ENCODE measurements at regions not wholly inside any gene's neighbourhood (a gene's known extent, or its start where the extent isn't known, plus 50 kb on each side); places are given as distances from the start of the nearest gene placed in this dataset.
"Not testable (repeated sequence)": the region's sequence is repeated elsewhere in the genome, so short reads cannot be mapped to it uniquely, and the experiment has no call there.

GRCh38 chr5:27491047-27491446 is 452.7 kb upstream of the CDH9 start:
- DNase-seq = no peak

- DNase-seq = no peak
Observed at GRCh38 chr5:27489701-27490100, 451.3 kb upstream of the CDH9 start.

- no peak for DNase-seq
Observed at GRCh38 chr5:27482663-27483062, 444.3 kb upstream of the CDH9 start.

GRCh38 chr5:27479859-27480258 is 441.5 kb upstream of the CDH9 start:
- no peak for DNase-seq

- no peak for DNase-seq
Observed at GRCh38 chr5:27477550-27477949, 439.2 kb upstream of the CDH9 start.

- DNase-seq = no peak
Observed at GRCh38 chr5:27476356-27476988, 438.1 kb upstream of the CDH9 start.

GRCh38 chr5:27475063-27475462 is 436.7 kb upstream of the CDH9 start:
- DNase-seq = no peak

- no peak for DNase-seq
Observed at GRCh38 chr5:27474395-27474794, 436.0 kb upstream of the CDH9 start.

- DNase-seq = no peak
Observed at GRCh38 chr5:27474047-27474309, 435.6 kb upstream of the CDH9 start.

GRCh38 chr5:27473307-27474046 is 435.1 kb upstream of the CDH9 start:
- no peak for DNase-seq

GRCh38 chr5:27472871-27473270 is 434.5 kb upstream of the CDH9 start:
- no peak for DNase-seq

- DNase-seq = no peak
Observed at GRCh38 chr5:27472000-27472763, 433.8 kb upstream of the CDH9 start.

GRCh38 chr5:27466959-27467358 is 428.6 kb upstream of the CDH9 start:
- DNase-seq = no peak

- no peak for DNase-seq
Observed at GRCh38 chr5:27465140-27465539, 426.8 kb upstream of the CDH9 start.

GRCh38 chr5:27463446-27464149 is 425.2 kb upstream of the CDH9 start:
- DNase-seq = no peak

- DNase-seq = no peak
Observed at GRCh38 chr5:27462936-27463335, 424.6 kb upstream of the CDH9 start.

GRCh38 chr5:27458287-27458686 is 419.9 kb upstream of the CDH9 start:
- no peak for DNase-seq

- no peak for DNase-seq
Observed at GRCh38 chr5:27451377-27451776, 413.0 kb upstream of the CDH9 start.

- no peak for DNase-seq
Observed at GRCh38 chr5:27450607-27451006, 412.2 kb upstream of the CDH9 start.

- not testable (repeated sequence) for DNase-seq
Observed at GRCh38 chr5:27439383-27439782, 401.0 kb upstream of the CDH9 start.

GRCh38 chr5:27437594-27438200 is 399.3 kb upstream of the CDH9 start:
- no peak for DNase-seq

- no peak for DNase-seq
Observed at GRCh38 chr5:27434335-27434734, 395.9 kb upstream of the CDH9 start.

- no peak for DNase-seq
Observed at GRCh38 chr5:27414099-27414498, 375.7 kb upstream of the CDH9 start.
